Spleen (tissue), 11 donors: ENCODE measurements at regions not wholly inside any gene's neighbourhood (a gene's known extent, or its start where the extent isn't known, plus 50 kb on each side); places are given as distances from the start of the nearest gene placed in this dataset.

Experiments used
- DNase-seq: peaks from one replicate; pipeline ENCODE4 v3.0.0-alpha.2; 2020
- H3K27ac ChIP-seq, 8 donors: fragments of 200-600 bp; sonication (generic) in 7 of 8; 1 replicate in 4 of 8; 2 replicates in 4 of 8; pipeline versions ENCODE4 v1.5.0 to v1.8.0; 2016 to 2021; ENCODE audit warnings: inconsistent platforms in 4 of 8, mild to moderate bottlenecking in 4 of 8, moderate library complexity in 1 of 8
- H3K27me3 ChIP-seq, 7 donors: fragments of 200-600 bp; sonication (generic) in 6 of 7; replicated peaks in 1 of 7; 1 replicate in 4 of 7; 2 replicates in 3 of 7; pipeline versions ENCODE4 v1.5.0 to v1.8.0; 2016 to 2021; ENCODE audit warnings: inconsistent platforms in 3 of 7, mild to moderate bottlenecking in 1 of 7
- H3K36me3 ChIP-seq, 6 donors: fragments of 200-600 bp; sonication (generic) in 5 of 6; 1 replicate in 4 of 6; 2 replicates in 2 of 6; pipeline versions ENCODE4 v1.5.0 to v1.8.0; 2016 to 2021; ENCODE audit warnings: inconsistent platforms in 2 of 6
- H3K4me1 ChIP-seq, 6 donors: fragments of 200-600 bp; sonication (generic) in 5 of 6; 1 replicate in 3 of 6; 2 replicates in 3 of 6; pipeline versions ENCODE4 v1.5.0 to v1.8.0; 2016 to 2021; ENCODE audit warnings: inconsistent platforms in 3 of 6
- H3K4me3 ChIP-seq, 8 donors: fragments of 200-600 bp; sonication (generic) in 7 of 8; 1 replicate in 4 of 8; 2 replicates in 4 of 8; pipeline versions ENCODE4 v1.5.0 to v1.8.0; 2016 to 2021; ENCODE audit warnings: inconsistent platforms in 4 of 8, mild to moderate bottlenecking in 4 of 8, moderate library complexity in 2 of 8
- H3K9me3 ChIP-seq, 8 donors: fragments of 200-600 bp; sonication (generic) in 7 of 8; 1 replicate in 4 of 8; 2 replicates in 4 of 8; pipeline versions ENCODE4 v1.5.0 to v1.8.0; 2016 to 2021; ENCODE audit warnings: inconsistent platforms in 4 of 8
- CTCF ChIP-seq, 11 experiments: fragments of 200-600 bp in 7 of 11; fragments of 450-650 bp in 4 of 11; sonication (generic) in 4 of 11; IDR thresholded peaks in 8 of 11; conservative IDR thresholded peaks in 3 of 11; 1 replicate in 7 of 11; 2 replicates in 4 of 11; pipeline versions ENCODE4 v1.4.0 to v1.8.0; 2016 to 2021; ENCODE audit warnings: antibody characterized with exemption in 11 of 11, inconsistent platforms in 4 of 11, mild to moderate bottlenecking in 1 of 11
- POLR2A ChIP-seq, 3 donors: fragments of 450-650 bp; IDR thresholded peaks; one replicate each; pipeline ENCODE4 v1.5.1; 2017; ENCODE audit warnings: antibody characterized with exemption in 3 of 3, mild to moderate bottlenecking in 1 of 3
- POLR2AphosphoS5 ChIP-seq, 3 donors: sonication (generic); formaldehyde crosslinking; IDR thresholded peaks; one replicate each; pipeline ENCODE4 v1.5.1; 2017; ENCODE audit warnings: antibody characterized with exemption in 3 of 3
- WGBS, 5 donors: extraction: QIAGEN DNeasy Blood & Tissue Kit in 3 of 5; methylation state at CpG; one replicate each; pipeline versions ENCODE4 v1.1.5 to v1.1.7; 2013 to 2018; 5-methylcytosine and 5-hydroxymethylcytosine counted together
- intact Hi-C: fragments of 100-400 bp; cut with DNase I; formaldehyde crosslinking; loops from one replicate; pipeline ENCODE4 v1.15.0; 2023; ENCODE audit warnings: low total_unique reads
- donor health status: healthy with polysubstance abuse.
- donor health status: DM: no; HTN: no; CAD: no; lungs with moderate emphysema.
- donor health status: DM: no; HTN: no; CAD: no.
- donor health status: Bipolar disorder and iron deficiency.
- donor health status: healthy.
- donor health status: DM: no; HTN: no; CAD: no.
- donor health status: DM: yes; HTN: yes; CAD: no.

- WGBS, 5 donors = 45 to 74% (median 59%) methylated on average over 1 of the region's 1 CpG
- H3K27ac ChIP-seq = no peak overlapping the region
- H3K9me3 ChIP-seq = peaks cover 0 to 7% (median 0%) of the 10 kb centered on the region in 8 donors
- no peak for TF ChIP-seq POLR2AphosphoS5 (IDR thresholded peaks at IDR 0.05)
- no peak for TF ChIP-seq CTCF (IDR thresholded peaks at IDR 0.05 in 8 of 11, conservative IDR thresholded peaks at IDR 0.05 in 3 of 11)
- no peak for TF ChIP-seq POLR2A (IDR thresholded peaks at IDR 0.05)
- no peak overlapping the region for H3K4me3 ChIP-seq
- intact Hi-C loops = no loop called here
- no peaks in the 10 kb centered on the region for H3K4me1 ChIP-seq
- H3K36me3 ChIP-seq = no peaks in the 10 kb centered on the region
- H3K27me3 ChIP-seq = no peaks in the 10 kb centered on the region
- no peak for DNase-seq
Measured at GRCh38 chr2:23204685-23205242, 180.2 kb upstream of the KLHL29 start.

GRCh38 chr2:23206650-23207049, 178.3 kb upstream of the KLHL29 start:
- TF ChIP-seq POLR2A (IDR thresholded peaks at IDR 0.05) (no peak), POLR2AphosphoS5 (IDR thresholded peaks at IDR 0.05) (no peak), CTCF (IDR thresholded peaks at IDR 0.05 in 8 of 11, conservative IDR thresholded peaks at IDR 0.05 in 3 of 11) (no peak)
- no peaks in the 10 kb centered on the region for H3K4me1 ChIP-seq
- H3K36me3 ChIP-seq = no peaks in the 10 kb centered on the region
- WGBS, 5 donors = 57 to 92% (median 78%) methylated on average over 8 of the region's 8 CpGs
- DNase-seq = no peak
- no peak overlapping the region for H3K27ac ChIP-seq
- H3K27me3 ChIP-seq = no peaks in the 10 kb centered on the region
- H3K4me3 ChIP-seq = no peak overlapping the region
- H3K9me3 ChIP-seq = no peaks in the 10 kb centered on the region
- intact Hi-C loops = no loop called here

- Histone ChIP-seq H3K27ac (no peak overlapping the region), H3K9me3 (no peaks in the 10 kb centered on the region), H3K36me3 (no peaks in the 10 kb centered on the region), H3K4me1 (no peaks in the 10 kb centered on the region), H3K27me3 (no peaks in the 10 kb centered on the region), H3K4me3 (no peak overlapping the region)
- DNase-seq = no peak
- TF ChIP-seq CTCF (IDR thresholded peaks at IDR 0.05 in 8 of 11, conservative IDR thresholded peaks at IDR 0.05 in 3 of 11) = no peak
- TF ChIP-seq POLR2AphosphoS5 (IDR thresholded peaks at IDR 0.05) = no peak
- TF ChIP-seq POLR2A (IDR thresholded peaks at IDR 0.05) = no peak
- intact Hi-C loops = no loop called here
- WGBS, 5 donors = 75 to 82% (median 76%) methylated on average over 5 of the region's 5 CpGs
Measured at GRCh38 chr2:23207871-23208270, 177.1 kb upstream of the KLHL29 start.

- H3K27me3 ChIP-seq = no peaks in the 10 kb centered on the region
- intact Hi-C loops = no loop called here
- no peaks in the 10 kb centered on the region for H3K9me3 ChIP-seq
- 36 to 60% (median 56%) methylated on average over 2 of the region's 2 CpGs for WGBS, 5 donors
- no peak overlapping the region for H3K27ac ChIP-seq
- H3K36me3 ChIP-seq = no peaks in the 10 kb centered on the region
- H3K4me3 ChIP-seq = no peak overlapping the region
- no peaks in the 10 kb centered on the region for H3K4me1 ChIP-seq
- TF ChIP-seq POLR2A (IDR thresholded peaks at IDR 0.05) = no peak
- TF ChIP-seq POLR2AphosphoS5 (IDR thresholded peaks at IDR 0.05) = no peak
- no peak for TF ChIP-seq CTCF (IDR thresholded peaks at IDR 0.05 in 8 of 11, conservative IDR thresholded peaks at IDR 0.05 in 3 of 11)
- no peak for DNase-seq
Measured at GRCh38 chr2:23208339-23208738, 176.6 kb upstream of the KLHL29 start.
